ENCODE measurements at regions not wholly inside any gene's neighbourhood (a gene's known extent, or its start where the extent isn't known, plus 50 kb on each side); places are given as distances from the start of the nearest gene placed in this dataset.

DNA sequence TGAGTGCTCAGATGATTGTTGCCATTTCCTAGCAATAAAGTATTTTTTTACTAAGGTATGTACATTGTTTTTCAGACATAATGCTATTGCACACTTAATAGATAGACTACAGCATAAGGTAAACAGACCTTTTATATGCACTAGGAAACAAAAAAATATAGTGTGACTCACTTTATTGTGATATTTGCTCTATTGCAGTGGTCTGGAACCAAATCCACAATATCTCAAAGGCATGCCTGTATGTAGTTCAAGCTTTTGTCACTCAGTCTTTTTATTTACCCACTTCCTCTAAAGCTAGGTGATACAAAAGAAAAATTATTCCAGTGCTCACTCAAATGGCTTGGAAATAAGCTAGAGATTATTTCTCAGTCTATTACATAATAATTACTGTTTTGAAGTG lies 209.9 kb upstream of the VEPH1 start:
- TF ChIP-seq, protein P1, sequence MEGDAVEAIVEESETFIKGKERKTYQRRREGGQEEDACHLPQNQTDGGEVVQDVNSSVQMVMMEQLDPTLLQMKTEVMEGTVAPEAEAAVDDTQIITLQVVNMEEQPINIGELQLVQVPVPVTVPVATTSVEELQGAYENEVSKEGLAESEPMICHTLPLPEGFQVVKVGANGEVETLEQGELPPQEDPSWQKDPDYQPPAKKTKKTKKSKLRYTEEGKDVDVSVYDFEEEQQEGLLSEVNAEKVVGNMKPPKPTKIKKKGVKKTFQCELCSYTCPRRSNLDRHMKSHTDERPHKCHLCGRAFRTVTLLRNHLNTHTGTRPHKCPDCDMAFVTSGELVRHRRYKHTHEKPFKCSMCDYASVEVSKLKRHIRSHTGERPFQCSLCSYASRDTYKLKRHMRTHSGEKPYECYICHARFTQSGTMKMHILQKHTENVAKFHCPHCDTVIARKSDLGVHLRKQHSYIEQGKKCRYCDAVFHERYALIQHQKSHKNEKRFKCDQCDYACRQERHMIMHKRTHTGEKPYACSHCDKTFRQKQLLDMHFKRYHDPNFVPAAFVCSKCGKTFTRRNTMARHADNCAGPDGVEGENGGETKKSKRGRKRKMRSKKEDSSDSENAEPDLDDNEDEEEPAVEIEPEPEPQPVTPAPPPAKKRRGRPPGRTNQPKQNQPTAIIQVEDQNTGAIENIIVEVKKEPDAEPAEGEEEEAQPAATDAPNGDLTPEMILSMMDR (conservative IDR thresholded peaks at IDR 0.05 in 1 of 2, IDR thresholded peaks at IDR 0.05 in 1 of 2; ENCODE audit: extremely low read depth in 1 of 2, insufficient read depth in 1 of 2, low read depth in 1 of 2, low read length in 2 of 2) = no peak
- TF ChIP-seq EZH2 (IDR thresholded peaks at IDR 0.05; ENCODE audit: borderline replicate concordance, low read length) = no peak

Data from mammary epithelial cell (primary cell).